Cardiac fibroblast (primary cell): ENCODE measurements at regions not wholly inside any gene's neighbourhood (a gene's known extent, or its start where the extent isn't known, plus 50 kb on each side); places are given as distances from the start of the nearest gene placed in this dataset.

Experiments
- DNase-seq, 2 donors: peaks; one replicate each; pipeline versions ENCODE4 v3.0.0 to v3.0.0-alpha.2; 2010; ENCODE audit warnings: low read depth in 2 of 2
- H3K4me3 ChIP-seq, 2 donors: replicated peaks in 1 of 2; 1 replicate in 1 of 2; 2 replicates in 1 of 2; pipeline ENCODE4 v1.5.1; 2011; ENCODE audit warnings: low read depth in 2 of 2, low read length in 2 of 2, mild to moderate bottlenecking in 2 of 2, moderate library complexity in 1 of 2
- TF ChIP-seq, protein P1 (sequence below): IDR thresholded peaks from one replicate; pipeline ENCODE4 v1.5.1; 2011; ENCODE audit warnings: low read depth, mild to moderate bottlenecking, low read length, inconsistent platforms

DNA sequence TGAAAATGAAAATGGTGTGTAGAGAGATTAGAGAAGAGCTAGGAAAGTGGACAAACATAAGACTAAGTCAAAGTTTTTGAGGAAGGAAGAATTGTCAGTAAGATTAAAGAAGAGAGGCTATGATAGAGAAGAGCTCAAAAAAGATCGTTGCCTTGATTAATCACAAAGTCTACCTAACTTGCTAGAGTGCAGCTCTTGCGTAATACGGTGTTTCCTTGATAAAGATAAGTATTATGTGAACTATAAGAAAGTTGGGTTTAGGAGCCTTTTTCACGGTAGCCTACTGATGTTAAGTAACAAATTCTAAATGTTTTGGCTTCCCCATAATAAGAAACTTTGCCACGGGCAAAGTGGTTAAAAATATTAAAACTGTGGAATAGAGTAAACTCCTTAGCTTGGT, 226.4 kb upstream of the NRXN1 start:
- DNase-seq = no peak
- no peak overlapping the region for H3K4me3 ChIP-seq
- TF ChIP-seq, protein P1, sequence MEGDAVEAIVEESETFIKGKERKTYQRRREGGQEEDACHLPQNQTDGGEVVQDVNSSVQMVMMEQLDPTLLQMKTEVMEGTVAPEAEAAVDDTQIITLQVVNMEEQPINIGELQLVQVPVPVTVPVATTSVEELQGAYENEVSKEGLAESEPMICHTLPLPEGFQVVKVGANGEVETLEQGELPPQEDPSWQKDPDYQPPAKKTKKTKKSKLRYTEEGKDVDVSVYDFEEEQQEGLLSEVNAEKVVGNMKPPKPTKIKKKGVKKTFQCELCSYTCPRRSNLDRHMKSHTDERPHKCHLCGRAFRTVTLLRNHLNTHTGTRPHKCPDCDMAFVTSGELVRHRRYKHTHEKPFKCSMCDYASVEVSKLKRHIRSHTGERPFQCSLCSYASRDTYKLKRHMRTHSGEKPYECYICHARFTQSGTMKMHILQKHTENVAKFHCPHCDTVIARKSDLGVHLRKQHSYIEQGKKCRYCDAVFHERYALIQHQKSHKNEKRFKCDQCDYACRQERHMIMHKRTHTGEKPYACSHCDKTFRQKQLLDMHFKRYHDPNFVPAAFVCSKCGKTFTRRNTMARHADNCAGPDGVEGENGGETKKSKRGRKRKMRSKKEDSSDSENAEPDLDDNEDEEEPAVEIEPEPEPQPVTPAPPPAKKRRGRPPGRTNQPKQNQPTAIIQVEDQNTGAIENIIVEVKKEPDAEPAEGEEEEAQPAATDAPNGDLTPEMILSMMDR = no peak

DNA sequence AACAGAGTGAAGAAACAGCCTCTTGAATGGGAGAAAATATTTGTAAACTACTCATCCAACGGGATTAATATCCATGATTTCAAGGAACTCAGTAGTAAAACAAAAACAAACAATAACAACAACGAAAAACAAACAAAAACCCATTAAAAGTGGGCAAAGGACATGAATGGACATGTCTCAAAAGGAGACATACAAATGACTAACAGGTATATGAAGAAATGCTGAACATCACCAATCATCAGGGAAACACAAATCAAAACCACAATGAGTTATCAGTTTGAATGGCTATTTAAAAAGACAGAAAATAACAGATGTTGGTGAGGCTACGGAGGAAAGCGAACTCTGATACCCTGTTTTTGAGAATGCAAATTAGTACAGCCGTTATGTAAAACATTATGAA, 224.8 kb upstream of the NRXN1 start:
- TF ChIP-seq, protein P1 = no peak
- no peak overlapping the region for H3K4me3 ChIP-seq
- DNase-seq = no peak

DNA sequence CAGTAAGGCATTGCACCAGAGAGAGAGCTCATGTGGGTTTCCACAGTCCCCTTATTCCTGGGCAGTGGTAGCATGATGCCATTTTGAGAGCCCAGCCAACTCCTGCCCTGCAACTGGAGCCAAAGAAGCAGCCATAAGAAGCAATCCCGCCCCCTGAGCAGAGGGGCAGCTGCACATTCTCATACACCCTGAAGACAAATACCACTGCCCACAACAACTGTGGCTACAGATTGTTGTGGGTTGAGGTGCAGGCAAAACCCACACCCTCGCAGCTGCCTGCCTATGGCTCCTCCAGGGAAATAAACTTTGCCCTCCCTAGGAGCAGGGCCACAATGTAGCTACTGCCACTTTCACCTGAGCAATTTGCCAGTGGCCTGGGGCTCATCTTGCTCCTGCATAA, 219.4 kb upstream of the NRXN1 start:
- TF ChIP-seq, protein P1 = no peak
- no peak for DNase-seq
- no peak overlapping the region for H3K4me3 ChIP-seq

DNA sequence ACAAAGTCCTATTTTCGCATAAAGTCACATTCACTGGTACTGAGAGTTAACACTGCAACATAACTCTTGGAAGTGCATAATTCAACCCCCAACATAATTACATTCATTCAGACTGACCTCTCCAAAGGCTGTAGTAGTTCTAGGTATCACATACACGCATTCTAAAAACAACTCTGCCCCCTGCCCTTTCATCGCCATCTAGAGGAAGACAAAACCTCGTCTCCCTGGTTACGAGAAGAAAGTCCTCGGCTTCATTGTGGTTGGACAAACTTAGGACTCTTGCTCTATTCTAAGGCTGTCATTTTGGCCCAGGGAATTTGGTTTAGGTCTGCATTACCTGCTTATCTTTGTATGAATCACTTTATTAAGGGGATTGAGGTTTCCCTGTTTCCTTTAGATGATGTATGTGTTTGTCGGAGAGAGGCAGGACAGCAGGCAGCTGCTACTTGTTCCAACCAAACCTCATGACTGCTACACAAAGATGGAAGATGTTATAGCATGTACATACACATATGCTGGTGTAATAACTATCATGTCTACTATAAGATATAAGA, 215.4 kb upstream of the NRXN1 start:
- TF ChIP-seq, protein P1 = no peak
- H3K4me3 ChIP-seq = no peak overlapping the region
- DNase-seq = no peak

DNA sequence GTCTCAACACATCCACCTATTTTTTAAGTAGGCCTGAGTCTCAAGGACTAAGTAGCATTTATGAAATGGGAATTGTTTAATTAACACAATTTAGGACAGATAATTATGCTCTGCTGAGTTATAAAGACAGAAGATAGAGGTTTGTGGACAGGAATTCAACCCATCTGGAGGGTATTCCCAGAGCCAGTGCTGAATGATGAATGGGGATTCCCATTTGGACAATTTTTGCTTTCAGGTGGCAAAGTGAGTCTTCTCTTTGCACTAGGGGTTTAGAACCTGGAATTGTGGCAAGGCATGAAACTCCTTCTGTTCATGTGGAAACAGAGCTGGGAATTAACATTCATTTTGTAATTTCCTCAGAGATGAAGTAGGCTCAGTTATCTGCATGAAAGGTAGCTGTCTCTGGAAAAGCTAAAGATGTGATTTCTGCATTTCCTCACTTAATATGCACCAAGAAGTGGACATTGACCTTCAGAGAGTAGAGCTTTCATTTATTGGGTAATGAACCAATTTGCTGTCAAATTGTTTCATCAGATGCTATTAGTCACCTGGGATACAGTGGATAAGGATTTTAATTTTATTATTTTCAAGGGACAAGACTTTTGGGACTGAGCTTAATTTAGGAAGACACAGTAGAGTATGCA, 212.1 kb upstream of the NRXN1 start:
- TF ChIP-seq, protein P1 = no peak
- no peak for DNase-seq
- no peak overlapping the region for H3K4me3 ChIP-seq

DNA sequence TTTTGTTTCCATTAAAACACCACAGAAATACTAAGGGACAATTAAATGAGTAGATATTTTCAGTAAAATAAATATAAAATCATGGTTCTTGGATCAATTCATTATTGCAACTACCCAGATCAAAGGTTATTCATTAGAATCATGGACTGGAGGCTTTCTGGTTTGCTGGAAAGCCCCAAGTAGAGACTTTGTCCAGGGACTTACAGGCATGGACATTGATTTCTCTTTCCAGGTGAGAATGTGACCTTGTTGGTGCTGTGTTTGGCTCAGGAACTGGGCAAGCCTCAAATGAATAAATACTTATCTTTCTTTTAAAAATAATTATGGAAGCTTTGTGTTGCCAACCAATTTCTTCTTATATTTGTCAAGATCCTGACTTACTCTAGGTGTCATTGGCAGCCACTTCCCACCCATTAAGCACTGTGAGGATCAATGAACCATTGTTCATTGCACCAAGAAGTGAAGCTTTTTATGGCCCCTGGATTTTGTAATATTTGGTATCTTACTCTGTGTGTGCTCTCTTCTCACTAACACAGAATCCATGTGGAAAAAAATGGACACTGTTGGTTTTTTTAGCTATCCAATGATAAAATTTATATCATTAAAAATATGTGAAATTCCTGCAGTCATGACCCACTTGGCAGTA, 205.8 kb upstream of the NRXN1 start:
- H3K4me3 ChIP-seq = no peak overlapping the region
- TF ChIP-seq, protein P1 = no peak
- no peak for DNase-seq
